Parathyroid adenoma (tissue), 2 donors: ENCODE measurements at regions not wholly inside any gene's neighbourhood (a gene's known extent, or its start where the extent isn't known, plus 50 kb on each side); places are given as distances from the start of the nearest gene placed in this dataset.

Experiments
- H2AFZ ChIP-seq: fragments of 300-600 bp; sonication (generic); one replicate; pipeline ENCODE4 v1.7.0; 2017; ENCODE audit warnings: antibody characterized with exemption, mild to moderate bottlenecking
- H3K27ac ChIP-seq: fragments of 300-600 bp; sonication (generic); one replicate; pipeline ENCODE4 v1.7.0; 2017
- H3K27me3 ChIP-seq: fragments of 300-600 bp; sonication (generic); one replicate; pipeline ENCODE4 v1.7.0; 2017; ENCODE audit warnings: low read length; ENCODE audit not compliant: control insufficient read depth, insufficient read depth
- H3K36me3 ChIP-seq: fragments of 300-600 bp; sonication (generic); one replicate; pipeline ENCODE4 v1.7.0; 2017; ENCODE audit warnings: low read length; ENCODE audit not compliant: control insufficient read depth, insufficient read depth
- H3K4me1 ChIP-seq: fragments of 300-600 bp; sonication (generic); one replicate; pipeline ENCODE4 v1.7.0; 2017; ENCODE audit warnings: control low read depth
- H3K4me2 ChIP-seq: fragments of 300-600 bp; sonication (generic); one replicate; pipeline ENCODE4 v1.7.0; 2017; ENCODE audit warnings: low read length
- H3K4me3 ChIP-seq: fragments of 300-600 bp; sonication (generic); one replicate; pipeline ENCODE4 v1.7.0; 2017; ENCODE audit warnings: low read depth, low read length
- H3K79me2 ChIP-seq: fragments of 300-600 bp; sonication (generic); one replicate; pipeline ENCODE4 v1.7.0; 2017; ENCODE audit warnings: control low read depth
- H3K9ac ChIP-seq: fragments of 300-600 bp; sonication (generic); one replicate; pipeline ENCODE4 v1.7.0; 2017; ENCODE audit warnings: mild to moderate bottlenecking
- H3K9me3 ChIP-seq: fragments of 300-600 bp; sonication (generic); one replicate; pipeline ENCODE4 v1.7.0; 2017; ENCODE audit warnings: low read length; ENCODE audit not compliant: control insufficient read depth
- CTCF ChIP-seq: fragments of 300-600 bp; sonication (generic); IDR thresholded peaks from one replicate; pipeline ENCODE4 v1.7.0; 2017; ENCODE audit warnings: antibody characterized with exemption, mild to moderate bottlenecking
- donor health status: primary hyperparathyroidism.

DNA sequence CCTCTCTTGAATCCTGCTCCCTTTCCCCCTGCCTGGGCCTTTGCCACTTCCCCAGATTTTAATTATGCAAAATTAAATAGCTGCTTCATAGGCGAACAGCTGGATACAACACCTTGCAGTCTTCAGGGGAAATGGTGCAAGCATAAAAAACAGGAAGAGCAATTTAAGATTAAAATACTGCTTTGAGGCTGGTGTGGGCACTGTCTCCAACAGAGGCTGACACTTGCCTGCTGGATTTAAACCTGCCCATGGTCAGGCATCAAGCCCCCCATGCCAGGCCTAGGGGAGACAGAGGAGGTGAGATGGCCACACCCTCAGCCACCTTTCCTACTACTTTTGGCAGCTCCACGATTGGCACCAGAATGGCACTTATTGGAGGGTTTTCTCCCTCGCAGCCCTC lies 110.1 kb upstream of the DIO3 start:
- H3K27ac ChIP-seq = no peak overlapping the region
- no peak overlapping the region for H3K9ac ChIP-seq
- H3K9me3 ChIP-seq = no peaks in the 10 kb centered on the region
- H3K4me2 ChIP-seq = no peak overlapping the region
- H2AFZ ChIP-seq = no peak overlapping the region
- no peaks in the 10 kb centered on the region for H3K4me1 ChIP-seq
- no peaks in the 10 kb centered on the region for H3K27me3 ChIP-seq
- no peak overlapping the region for H3K4me3 ChIP-seq
- no peak for TF ChIP-seq CTCF
- H3K79me2 ChIP-seq = no peaks in the 10 kb centered on the region
- no peaks in the 10 kb centered on the region for H3K36me3 ChIP-seq

DNA sequence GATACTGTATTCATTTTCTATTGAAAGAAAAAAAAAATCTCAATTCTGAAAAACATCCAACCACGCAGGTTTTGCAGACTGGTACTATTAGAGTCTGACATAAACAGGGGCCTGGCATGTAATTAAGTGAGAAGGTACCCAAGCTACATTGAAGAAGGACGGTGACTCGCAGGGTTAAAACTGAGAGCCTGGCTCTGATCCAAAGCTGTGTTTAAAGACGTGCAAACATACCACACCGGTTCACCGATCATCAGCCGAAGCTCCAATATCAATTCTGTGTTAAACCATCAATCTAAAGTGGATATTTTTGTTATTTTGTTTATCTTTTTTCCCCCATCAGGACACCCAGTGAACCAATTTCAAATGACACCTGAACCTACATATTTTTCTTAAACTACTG lies 108.1 kb upstream of the DIO3 start:
- Histone ChIP-seq H3K9me3 (no peaks in the 10 kb centered on the region), H3K9ac (no peak overlapping the region), H3K4me2 (no peak overlapping the region), H3K36me3 (no peaks in the 10 kb centered on the region), H3K4me3 (no peak overlapping the region), H3K27me3 (no peaks in the 10 kb centered on the region), H3K4me1 (no peaks in the 10 kb centered on the region), H3K27ac (no peak overlapping the region), H2AFZ (no peak overlapping the region), H3K79me2 (no peaks in the 10 kb centered on the region)
- no peak for TF ChIP-seq CTCF

DNA sequence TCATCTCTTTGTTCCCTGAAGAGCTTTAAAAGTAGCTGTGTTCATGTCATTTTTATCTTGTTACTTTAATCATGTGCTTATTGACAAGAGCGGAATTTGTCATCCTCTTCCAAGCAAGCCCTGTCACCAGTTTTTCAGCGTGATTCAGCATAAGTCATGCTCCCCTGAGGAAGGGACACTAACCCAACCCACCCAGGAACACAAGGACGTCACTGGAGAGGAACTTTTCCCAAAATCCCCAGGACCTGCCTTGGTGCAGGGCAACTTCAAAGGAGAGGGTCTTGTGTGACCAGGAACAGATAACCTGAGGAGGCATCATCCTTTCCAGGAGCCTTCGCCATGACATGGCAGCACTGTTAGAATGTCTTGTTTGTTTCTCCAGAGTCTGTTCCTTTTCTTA lies 107.1 kb upstream of the DIO3 start:
- no peaks in the 10 kb centered on the region for H3K79me2 ChIP-seq
- H2AFZ ChIP-seq = no peak overlapping the region
- no peak overlapping the region for H3K9ac ChIP-seq
- no peaks in the 10 kb centered on the region for H3K4me1 ChIP-seq
- no peaks in the 10 kb centered on the region for H3K9me3 ChIP-seq
- no peak overlapping the region for H3K27ac ChIP-seq
- no peaks in the 10 kb centered on the region for H3K27me3 ChIP-seq
- no peak for TF ChIP-seq CTCF
- H3K36me3 ChIP-seq = no peaks in the 10 kb centered on the region
- no peak overlapping the region for H3K4me3 ChIP-seq
- H3K4me2 ChIP-seq = no peak overlapping the region

DNA sequence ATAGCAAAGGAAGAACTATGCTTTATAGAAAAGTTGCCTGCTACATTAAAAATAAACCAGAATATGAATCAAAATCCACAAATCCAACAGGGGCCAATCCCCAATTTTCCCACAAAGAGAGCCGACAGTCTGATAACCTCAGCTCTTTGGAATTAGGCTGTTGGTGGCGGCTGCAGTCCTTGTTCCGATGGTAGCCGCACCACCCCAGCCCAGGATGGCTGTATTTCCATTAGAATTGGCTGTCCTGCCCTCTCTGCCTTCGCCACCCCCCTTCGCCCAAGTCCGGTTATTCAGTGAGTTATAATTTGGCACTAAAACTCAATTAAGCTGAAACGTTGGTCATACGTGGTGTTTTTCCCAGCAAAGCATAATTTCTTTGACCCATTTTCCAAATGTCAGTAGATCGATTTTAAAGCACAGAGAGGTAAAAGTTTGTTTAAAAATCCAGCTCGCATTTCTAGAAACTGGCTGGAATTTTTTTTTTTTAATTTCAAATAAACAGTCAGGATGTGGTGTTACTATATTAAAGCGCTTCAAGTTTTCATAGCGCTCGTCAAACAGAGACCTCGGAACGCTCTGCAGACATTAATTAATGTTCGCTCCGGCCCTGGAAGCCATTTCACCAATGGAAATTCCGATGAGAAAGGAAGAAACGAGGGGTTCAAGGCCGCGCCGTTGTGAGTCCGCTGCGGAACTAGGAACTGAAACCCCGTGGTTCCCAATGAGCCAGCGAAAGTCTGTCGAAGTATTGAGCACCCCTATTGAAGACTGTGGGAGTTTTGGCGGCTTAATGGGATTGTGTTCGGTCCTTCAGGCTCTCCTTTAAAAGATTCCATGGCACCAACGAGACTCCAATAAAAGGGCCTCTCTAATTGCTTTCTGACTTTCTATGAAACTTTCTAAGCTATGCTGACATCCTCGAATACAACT lies 104.8 kb upstream of the DIO3 start:
- Histone ChIP-seq H3K79me2 (no peaks in the 10 kb centered on the region), H3K27me3 (no peaks in the 10 kb centered on the region), H3K9me3 (no peaks in the 10 kb centered on the region), H3K4me1 (no peaks in the 10 kb centered on the region), H3K27ac (no peak overlapping the region), H3K4me2 (no peak overlapping the region), H2AFZ (no peak overlapping the region), H3K36me3 (no peaks in the 10 kb centered on the region), H3K4me3 (no peak overlapping the region), H3K9ac (no peak overlapping the region)
- TF ChIP-seq CTCF = no peak
